ENCODE measurements at regions not wholly inside any gene's neighbourhood (a gene's known extent, or its start where the extent isn't known, plus 50 kb on each side); places are given as distances from the start of the nearest gene placed in this dataset.

GRCh38 chr10:57791546-57791945 is 476.1 kb downstream of the IPMK start:
- TF ChIP-seq, protein P1, sequence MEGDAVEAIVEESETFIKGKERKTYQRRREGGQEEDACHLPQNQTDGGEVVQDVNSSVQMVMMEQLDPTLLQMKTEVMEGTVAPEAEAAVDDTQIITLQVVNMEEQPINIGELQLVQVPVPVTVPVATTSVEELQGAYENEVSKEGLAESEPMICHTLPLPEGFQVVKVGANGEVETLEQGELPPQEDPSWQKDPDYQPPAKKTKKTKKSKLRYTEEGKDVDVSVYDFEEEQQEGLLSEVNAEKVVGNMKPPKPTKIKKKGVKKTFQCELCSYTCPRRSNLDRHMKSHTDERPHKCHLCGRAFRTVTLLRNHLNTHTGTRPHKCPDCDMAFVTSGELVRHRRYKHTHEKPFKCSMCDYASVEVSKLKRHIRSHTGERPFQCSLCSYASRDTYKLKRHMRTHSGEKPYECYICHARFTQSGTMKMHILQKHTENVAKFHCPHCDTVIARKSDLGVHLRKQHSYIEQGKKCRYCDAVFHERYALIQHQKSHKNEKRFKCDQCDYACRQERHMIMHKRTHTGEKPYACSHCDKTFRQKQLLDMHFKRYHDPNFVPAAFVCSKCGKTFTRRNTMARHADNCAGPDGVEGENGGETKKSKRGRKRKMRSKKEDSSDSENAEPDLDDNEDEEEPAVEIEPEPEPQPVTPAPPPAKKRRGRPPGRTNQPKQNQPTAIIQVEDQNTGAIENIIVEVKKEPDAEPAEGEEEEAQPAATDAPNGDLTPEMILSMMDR (optimal IDR thresholded peaks at IDR 0.05 in 1 of 3, IDR thresholded peaks at IDR 0.05 in 1 of 3, conservative IDR thresholded peaks at IDR 0.05 in 1 of 3; ENCODE audit: extremely low read depth in 1 of 3, insufficient read depth in 2 of 3, low read length in 3 of 3) = no peak
- TF ChIP-seq EZH2 (IDR thresholded peaks at IDR 0.05; ENCODE audit: low read length) = no peak

Measured in keratinocyte (primary cell).